ENCODE measurements at regions not wholly inside any gene's neighbourhood (a gene's known extent, or its start where the extent isn't known, plus 50 kb on each side); places are given as distances from the start of the nearest gene placed in this dataset.

DNA sequence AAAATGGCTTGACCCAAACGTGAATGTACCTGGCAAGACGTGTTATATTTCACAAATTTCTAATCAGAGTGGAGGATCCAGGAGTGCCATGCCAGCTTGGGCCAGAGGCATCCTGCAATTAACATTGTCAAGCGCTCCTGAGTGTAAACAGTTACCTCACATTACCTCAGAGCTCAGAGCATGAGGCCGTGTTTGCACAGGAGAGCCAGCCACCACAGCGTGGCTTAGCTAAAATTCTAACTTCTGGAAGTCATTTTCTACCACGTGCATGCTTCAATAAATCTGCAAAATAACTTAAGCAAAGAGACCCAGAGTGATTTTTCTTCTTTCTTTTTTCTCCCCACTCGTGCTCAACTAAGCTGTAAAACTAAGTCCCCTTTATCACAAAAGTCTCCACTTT is 769.0 kb downstream of the KCNJ2 start:
- ChIA-PET CTCF (no interaction called here), POLR2A (no interaction called here)
- intact Hi-C loops (cut with micrococcal nuclease; ENCODE audit: unreplicated experiment): no loop called here
- H3K4me3 ChIP-seq (ENCODE audit: low read depth in 2 of 2, low read length in 2 of 2): no peak overlapping the region
- H3K36me3 ChIP-seq (ENCODE audit: control insufficient read depth, insufficient read depth, low read length): no peaks in the 10 kb centered on the region
- H3K9me3 ChIP-seq (ENCODE audit: control insufficient read depth, insufficient read depth, low read depth, low read length): no peaks in the 10 kb centered on the region
- DNase-seq (ENCODE audit: low read depth, low spot score) (no peak), ATAC-seq (no peak)
- no peak overlapping the region for H3K27ac ChIP-seq (ENCODE audit: low read length)
- BruUV-seq (replicated peaks): no TSS peak
- in situ Hi-C loops (cut with HindIII; ENCODE audit: low pct_unique_long_range_greater_than_20kb, low sequenced_read_pairs): no loop called here
- no peaks in the 10 kb centered on the region for H3K27me3 ChIP-seq (ENCODE audit: control insufficient read depth, insufficient read depth, low read length)
- no peaks in the 10 kb centered on the region; the same call in 1 of the 2 replicates for H3K4me1 ChIP-seq (ENCODE audit: control insufficient read depth, insufficient read depth, low read length)
- TF ChIP-seq, protein P1, sequence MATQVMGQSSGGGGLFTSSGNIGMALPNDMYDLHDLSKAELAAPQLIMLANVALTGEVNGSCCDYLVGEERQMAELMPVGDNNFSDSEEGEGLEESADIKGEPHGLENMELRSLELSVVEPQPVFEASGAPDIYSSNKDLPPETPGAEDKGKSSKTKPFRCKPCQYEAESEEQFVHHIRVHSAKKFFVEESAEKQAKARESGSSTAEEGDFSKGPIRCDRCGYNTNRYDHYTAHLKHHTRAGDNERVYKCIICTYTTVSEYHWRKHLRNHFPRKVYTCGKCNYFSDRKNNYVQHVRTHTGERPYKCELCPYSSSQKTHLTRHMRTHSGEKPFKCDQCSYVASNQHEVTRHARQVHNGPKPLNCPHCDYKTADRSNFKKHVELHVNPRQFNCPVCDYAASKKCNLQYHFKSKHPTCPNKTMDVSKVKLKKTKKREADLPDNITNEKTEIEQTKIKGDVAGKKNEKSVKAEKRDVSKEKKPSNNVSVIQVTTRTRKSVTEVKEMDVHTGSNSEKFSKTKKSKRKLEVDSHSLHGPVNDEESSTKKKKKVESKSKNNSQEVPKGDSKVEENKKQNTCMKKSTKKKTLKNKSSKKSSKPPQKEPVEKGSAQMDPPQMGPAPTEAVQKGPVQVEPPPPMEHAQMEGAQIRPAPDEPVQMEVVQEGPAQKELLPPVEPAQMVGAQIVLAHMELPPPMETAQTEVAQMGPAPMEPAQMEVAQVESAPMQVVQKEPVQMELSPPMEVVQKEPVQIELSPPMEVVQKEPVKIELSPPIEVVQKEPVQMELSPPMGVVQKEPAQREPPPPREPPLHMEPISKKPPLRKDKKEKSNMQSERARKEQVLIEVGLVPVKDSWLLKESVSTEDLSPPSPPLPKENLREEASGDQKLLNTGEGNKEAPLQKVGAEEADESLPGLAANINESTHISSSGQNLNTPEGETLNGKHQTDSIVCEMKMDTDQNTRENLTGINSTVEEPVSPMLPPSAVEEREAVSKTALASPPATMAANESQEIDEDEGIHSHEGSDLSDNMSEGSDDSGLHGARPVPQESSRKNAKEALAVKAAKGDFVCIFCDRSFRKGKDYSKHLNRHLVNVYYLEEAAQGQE (IDR thresholded peaks at IDR 0.05; ENCODE audit: insufficient read depth in 1 of 2, low read depth in 2 of 2, low read length in 1 of 2): no peak
- no peak for TF ChIP-seq SIN3A (IDR thresholded peaks at IDR 0.05; ENCODE audit: borderline replicate concordance, insufficient read depth, low read depth, low read length)
- TF ChIP-seq TCF7L2 (IDR thresholded peaks at IDR 0.05; ENCODE audit: low read depth, low read length): no peak
- TF ChIP-seq POLR2AphosphoS5 (IDR thresholded peaks at IDR 0.05; ENCODE audit: low read depth, low read length): no peak
- TF ChIP-seq, protein P2, sequence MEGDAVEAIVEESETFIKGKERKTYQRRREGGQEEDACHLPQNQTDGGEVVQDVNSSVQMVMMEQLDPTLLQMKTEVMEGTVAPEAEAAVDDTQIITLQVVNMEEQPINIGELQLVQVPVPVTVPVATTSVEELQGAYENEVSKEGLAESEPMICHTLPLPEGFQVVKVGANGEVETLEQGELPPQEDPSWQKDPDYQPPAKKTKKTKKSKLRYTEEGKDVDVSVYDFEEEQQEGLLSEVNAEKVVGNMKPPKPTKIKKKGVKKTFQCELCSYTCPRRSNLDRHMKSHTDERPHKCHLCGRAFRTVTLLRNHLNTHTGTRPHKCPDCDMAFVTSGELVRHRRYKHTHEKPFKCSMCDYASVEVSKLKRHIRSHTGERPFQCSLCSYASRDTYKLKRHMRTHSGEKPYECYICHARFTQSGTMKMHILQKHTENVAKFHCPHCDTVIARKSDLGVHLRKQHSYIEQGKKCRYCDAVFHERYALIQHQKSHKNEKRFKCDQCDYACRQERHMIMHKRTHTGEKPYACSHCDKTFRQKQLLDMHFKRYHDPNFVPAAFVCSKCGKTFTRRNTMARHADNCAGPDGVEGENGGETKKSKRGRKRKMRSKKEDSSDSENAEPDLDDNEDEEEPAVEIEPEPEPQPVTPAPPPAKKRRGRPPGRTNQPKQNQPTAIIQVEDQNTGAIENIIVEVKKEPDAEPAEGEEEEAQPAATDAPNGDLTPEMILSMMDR (IDR thresholded peaks at IDR 0.05): no peak

DNA sequence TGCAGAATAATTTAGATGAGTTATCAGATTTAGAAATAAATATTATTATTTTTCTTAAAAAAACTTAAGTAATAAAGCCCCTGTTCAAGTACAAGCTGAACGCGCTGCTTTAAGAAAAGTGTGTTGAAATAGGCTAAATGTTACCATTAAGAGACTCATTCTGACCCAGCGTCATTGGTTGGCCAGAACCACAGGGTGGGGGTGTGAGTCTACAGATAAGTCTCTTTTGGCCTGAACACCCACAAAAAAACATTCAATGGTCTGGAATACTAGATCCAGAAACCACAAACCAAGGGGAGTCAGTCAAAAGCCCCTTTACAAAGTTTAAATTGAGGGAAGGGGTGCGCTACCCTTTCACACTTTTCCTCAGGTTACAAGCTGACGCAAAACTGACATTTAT is 776.1 kb downstream of the KCNJ2 start:
- CTCF ChIA-PET: no interaction called here

More for the DNA sequence above, 776.1 kb downstream of the KCNJ2 start:
- Histone ChIP-seq H3K27ac (ENCODE audit: low read length) (no peak overlapping the region), H3K4me3 (ENCODE audit: low read depth in 2 of 2, low read length in 2 of 2) (no peak overlapping the region), H3K4me1 (ENCODE audit: control insufficient read depth, insufficient read depth, low read length) (no peaks in the 10 kb centered on the region), H3K9me3 (ENCODE audit: control insufficient read depth, insufficient read depth, low read depth, low read length) (no peaks in the 10 kb centered on the region), H3K36me3 (ENCODE audit: control insufficient read depth, insufficient read depth, low read length) (no peaks in the 10 kb centered on the region), H3K27me3 (ENCODE audit: control insufficient read depth, insufficient read depth, low read length) (no peaks in the 10 kb centered on the region)
- POLR2A ChIA-PET: no interaction called here
- DNase-seq (ENCODE audit: low read depth, low spot score): no peak
- intact Hi-C loops (cut with micrococcal nuclease; ENCODE audit: unreplicated experiment) (no loop called here), in situ Hi-C loops (cut with HindIII; ENCODE audit: low pct_unique_long_range_greater_than_20kb, low sequenced_read_pairs) (no loop called here)
- TF ChIP-seq, protein P1 (IDR thresholded peaks at IDR 0.05; ENCODE audit: insufficient read depth in 1 of 2, low read depth in 2 of 2, low read length in 1 of 2): no peak
- TF ChIP-seq POLR2AphosphoS5 (IDR thresholded peaks at IDR 0.05; ENCODE audit: low read depth, low read length) (no peak), TCF7L2 (IDR thresholded peaks at IDR 0.05; ENCODE audit: low read depth, low read length) (no peak), SIN3A (IDR thresholded peaks at IDR 0.05; ENCODE audit: borderline replicate concordance, insufficient read depth, low read depth, low read length) (no peak)
- TF ChIP-seq, protein P2 (IDR thresholded peaks at IDR 0.05): no peak; the same call in 1 of the 2 replicates
- no TSS peak for BruUV-seq (replicated peaks)
- no peak for ATAC-seq

Measured in Panc1 (cell line).